ENCODE measurements at regions not wholly inside any gene's neighbourhood (a gene's known extent, or its start where the extent isn't known, plus 50 kb on each side); places are given as distances from the start of the nearest gene placed in this dataset.
"Not testable (repeated sequence)": the region's sequence is repeated elsewhere in the genome, so short reads cannot be mapped to it uniquely, and the experiment has no call there.

- H4K20me1 ChIP-seq (replicated peaks; ENCODE audit: control insufficient read depth, insufficient read depth, low read length); FAIRE-seq; H3K4me2 ChIP-seq (ENCODE audit: insufficient read depth, low read length); in situ Hi-C loops (cut with MboI); H2AFZ ChIP-seq (ENCODE audit: low read depth, low read length); H3K4me3 ChIP-seq; ATAC-seq; H3K79me2 ChIP-seq (ENCODE audit: control insufficient read depth, insufficient read depth, low read length); H3K9ac ChIP-seq (ENCODE audit: insufficient read depth in 1 of 2, low read depth in 2 of 2, low read length in 2 of 2); H3K27ac ChIP-seq (ENCODE audit: extremely low read depth, low read depth, low read length); POLR2A ChIA-PET; H3K36me3 ChIP-seq (ENCODE audit: control insufficient read depth, insufficient read depth, low read length); H3K9me1 ChIP-seq (ENCODE audit: control insufficient read depth, insufficient read depth, low read length); H3K9me3 ChIP-seq (replicated peaks; ENCODE audit: control insufficient read depth, insufficient read depth, low read depth, low read length); CTCF ChIA-PET (ENCODE audit: low intra/inter-chr PET ratio); H3K27me3 ChIP-seq (ENCODE audit: control insufficient read depth in 2 of 2, insufficient read depth in 2 of 2, low read length in 2 of 2); H3K4me1 ChIP-seq (replicated peaks in 1 of 2; ENCODE audit: control insufficient read depth in 2 of 2, insufficient read depth in 2 of 2, low read length in 2 of 2); DNase-seq (ENCODE audit: extremely low read depth in 1 of 4, low spot score in 3 of 4); BruUV-seq (replicated peaks); intact Hi-C loops (cut with micrococcal nuclease): not testable (repeated sequence)
- WGBS (ENCODE audit: insufficient coverage, low coverage, missing lambda C conversion rate) = 0% methylated on average over 1 of the region's 1 CpG
- TF ChIP-seq MAFK (IDR thresholded peaks at IDR 0.05; ENCODE audit: low read length) = 0 out of 2 replicates have a peak, but pooled peaks have one; percentile 17
- peak; percentile 33; the same call in 1 of the 2 replicates for TF ChIP-seq MAFF (IDR thresholded peaks at IDR 0.05; ENCODE audit: low read length)
- TF ChIP-seq ZNF316 (IDR thresholded peaks at IDR 0.05) = peak; percentile 73
- TF ChIP-seq C11orf30 (IDR thresholded peaks at IDR 0.05; ENCODE audit: low read depth) = peak; percentile 15; the same call in 1 of the 2 replicates
These were observed 205.8 kb downstream of the CCDC74A start for GRCh38 chr2:131733530-131733929.

- intact Hi-C loops (cut with micrococcal nuclease) = not testable (repeated sequence)
These were observed 208.7 kb downstream of the CCDC74A start for GRCh38 chr2:131736406-131736805.

GRCh38 chr2:131738533-131738932 is 210.8 kb downstream of the CCDC74A start:
- H4K20me1 ChIP-seq (replicated peaks; ENCODE audit: control insufficient read depth, insufficient read depth, low read length); H3K9me1 ChIP-seq (ENCODE audit: control insufficient read depth, insufficient read depth, low read length); H2AFZ ChIP-seq (ENCODE audit: low read depth, low read length); intact Hi-C loops (cut with micrococcal nuclease); H3K79me2 ChIP-seq (ENCODE audit: control insufficient read depth, insufficient read depth, low read length); DNase-seq (ENCODE audit: extremely low read depth in 1 of 4, low spot score in 3 of 4); CTCF ChIA-PET (ENCODE audit: low intra/inter-chr PET ratio); POLR2A ChIA-PET; H3K4me1 ChIP-seq (replicated peaks in 1 of 2; ENCODE audit: control insufficient read depth in 2 of 2, insufficient read depth in 2 of 2, low read length in 2 of 2); FAIRE-seq; H3K9me3 ChIP-seq (replicated peaks; ENCODE audit: control insufficient read depth, insufficient read depth, low read depth, low read length); in situ Hi-C loops (cut with MboI); H3K9ac ChIP-seq (ENCODE audit: insufficient read depth in 1 of 2, low read depth in 2 of 2, low read length in 2 of 2); H3K4me2 ChIP-seq (ENCODE audit: insufficient read depth, low read length); ATAC-seq; H3K27me3 ChIP-seq (ENCODE audit: control insufficient read depth in 2 of 2, insufficient read depth in 2 of 2, low read length in 2 of 2); H3K4me3 ChIP-seq; H3K27ac ChIP-seq (ENCODE audit: extremely low read depth, low read depth, low read length); BruUV-seq (replicated peaks); H3K36me3 ChIP-seq (ENCODE audit: control insufficient read depth, insufficient read depth, low read length): not testable (repeated sequence)
- WGBS (ENCODE audit: insufficient coverage, low coverage, missing lambda C conversion rate) = 0% methylated on average over 1 of the region's 2 CpGs

More at GRCh38 chr2:131736406-131736805, 208.7 kb downstream of the CCDC74A start:
- H3K4me1 ChIP-seq (replicated peaks in 1 of 2; ENCODE audit: control insufficient read depth in 2 of 2, insufficient read depth in 2 of 2, low read length in 2 of 2); POLR2A ChIA-PET; H2AFZ ChIP-seq (ENCODE audit: low read depth, low read length); in situ Hi-C loops (cut with MboI); H4K20me1 ChIP-seq (replicated peaks; ENCODE audit: control insufficient read depth, insufficient read depth, low read length); H3K9me1 ChIP-seq (ENCODE audit: control insufficient read depth, insufficient read depth, low read length); H3K79me2 ChIP-seq (ENCODE audit: control insufficient read depth, insufficient read depth, low read length); H3K9me3 ChIP-seq (replicated peaks; ENCODE audit: control insufficient read depth, insufficient read depth, low read depth, low read length); H3K27ac ChIP-seq (ENCODE audit: extremely low read depth, low read depth, low read length); H3K36me3 ChIP-seq (ENCODE audit: control insufficient read depth, insufficient read depth, low read length); H3K4me2 ChIP-seq (ENCODE audit: insufficient read depth, low read length); ATAC-seq; BruUV-seq (replicated peaks); H3K4me3 ChIP-seq; H3K27me3 ChIP-seq (ENCODE audit: control insufficient read depth in 2 of 2, insufficient read depth in 2 of 2, low read length in 2 of 2); DNase-seq (ENCODE audit: extremely low read depth in 1 of 4, low spot score in 3 of 4); FAIRE-seq; CTCF ChIA-PET (ENCODE audit: low intra/inter-chr PET ratio); H3K9ac ChIP-seq (ENCODE audit: insufficient read depth in 1 of 2, low read depth in 2 of 2, low read length in 2 of 2): not testable (repeated sequence)
- WGBS (ENCODE audit: insufficient coverage, low coverage, missing lambda C conversion rate) = 0% methylated on average over 1 of the region's 1 CpG

- intact Hi-C loops (cut with micrococcal nuclease); in situ Hi-C loops (cut with MboI); H3K4me3 ChIP-seq; H3K9ac ChIP-seq (ENCODE audit: insufficient read depth in 1 of 2, low read depth in 2 of 2, low read length in 2 of 2); H3K27ac ChIP-seq (ENCODE audit: extremely low read depth, low read depth, low read length); H2AFZ ChIP-seq (ENCODE audit: low read depth, low read length); DNase-seq (ENCODE audit: extremely low read depth in 1 of 4, low spot score in 3 of 4); H3K9me1 ChIP-seq (ENCODE audit: control insufficient read depth, insufficient read depth, low read length); CTCF ChIA-PET (ENCODE audit: low intra/inter-chr PET ratio); H4K20me1 ChIP-seq (replicated peaks; ENCODE audit: control insufficient read depth, insufficient read depth, low read length); H3K4me1 ChIP-seq (replicated peaks in 1 of 2; ENCODE audit: control insufficient read depth in 2 of 2, insufficient read depth in 2 of 2, low read length in 2 of 2); BruUV-seq (replicated peaks); H3K27me3 ChIP-seq (ENCODE audit: control insufficient read depth in 2 of 2, insufficient read depth in 2 of 2, low read length in 2 of 2); FAIRE-seq; H3K36me3 ChIP-seq (ENCODE audit: control insufficient read depth, insufficient read depth, low read length); H3K4me2 ChIP-seq (ENCODE audit: insufficient read depth, low read length); ATAC-seq; H3K79me2 ChIP-seq (ENCODE audit: control insufficient read depth, insufficient read depth, low read length); POLR2A ChIA-PET; H3K9me3 ChIP-seq (replicated peaks; ENCODE audit: control insufficient read depth, insufficient read depth, low read depth, low read length): not testable (repeated sequence)
- 0% methylated on average over 1 of the region's 1 CpG for WGBS (ENCODE audit: insufficient coverage, low coverage, missing lambda C conversion rate)
These were observed 211.3 kb downstream of the CCDC74A start for GRCh38 chr2:131738996-131739434.

Data from K562 (cell line).